ENCODE measurements at regions not wholly inside any gene's neighbourhood (a gene's known extent, or its start where the extent isn't known, plus 50 kb on each side); places are given as distances from the start of the nearest gene placed in this dataset.

DNA sequence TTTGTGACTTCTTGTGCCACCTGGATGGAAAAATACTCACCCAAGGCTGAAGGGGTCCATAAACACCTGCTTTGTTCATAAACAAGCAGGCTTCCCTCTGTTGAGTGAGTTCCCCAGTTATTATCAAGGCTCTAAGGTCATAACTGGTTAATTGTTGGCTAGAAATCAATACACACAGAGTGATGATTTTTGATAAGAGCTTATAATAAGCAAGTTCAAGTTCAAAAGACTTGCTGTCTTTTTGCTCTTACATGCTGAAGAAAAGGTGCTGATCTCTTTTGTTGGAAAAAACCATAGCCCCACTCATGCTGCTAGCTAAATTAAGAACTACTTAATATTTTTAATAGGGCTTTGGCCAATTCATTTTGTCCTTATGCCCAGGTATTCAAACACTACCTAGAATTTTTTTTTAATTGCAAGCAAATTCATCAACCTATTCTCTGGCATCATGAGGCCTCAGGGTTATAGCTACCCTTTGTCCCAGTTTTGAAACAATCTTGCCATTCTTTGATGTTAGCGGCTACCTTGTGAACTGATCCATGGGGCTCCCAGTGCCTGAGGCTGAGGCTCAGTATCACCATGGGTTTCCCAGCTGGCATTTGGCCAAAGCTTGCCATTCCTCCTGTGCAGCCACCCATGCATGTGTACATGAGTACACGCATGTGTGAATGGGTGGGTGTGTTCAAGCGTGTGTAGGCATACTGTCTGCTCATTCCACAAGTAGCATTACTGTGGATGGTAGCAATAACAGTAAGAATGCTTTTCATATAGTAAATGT, 127.6 kb upstream of the LPP start (continued):
- no peak for TF ChIP-seq EZH2 (IDR thresholded peaks at IDR 0.05)

DNA sequence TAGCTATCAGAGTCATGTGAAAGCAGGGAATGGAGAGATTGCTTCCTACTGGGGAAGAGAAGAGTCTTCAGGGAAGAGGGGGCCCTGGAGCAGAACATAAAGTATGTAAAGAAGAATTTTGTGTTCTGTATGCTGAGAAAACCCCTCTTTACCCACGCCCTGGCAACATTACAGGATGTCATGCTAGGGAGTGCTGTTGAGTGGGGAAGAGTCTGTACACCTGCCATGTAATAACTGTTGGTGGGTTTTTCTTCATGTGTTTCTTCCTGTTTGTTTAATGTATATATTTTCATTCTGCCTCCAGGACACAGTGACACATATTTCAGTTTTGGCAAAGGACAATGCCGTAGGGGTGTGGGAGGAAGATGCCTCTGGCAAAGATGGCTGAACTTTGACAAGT, 122.8 kb upstream of the LPP start:
- no peak for ATAC-seq
- POLR2A ChIA-PET = no interaction called here
- H3K4me3 ChIP-seq (replicated peaks in 1 of 2; ENCODE audit: low read depth in 1 of 2, low read length in 2 of 2) = no peak overlapping the region
- H3K27me3 ChIP-seq (ENCODE audit: insufficient read depth, low read length) = no peaks in the 10 kb centered on the region
- H3K79me2 ChIP-seq (ENCODE audit: insufficient read depth, low read length) = no peaks in the 10 kb centered on the region
- peaks cover 3% of the 10 kb centered on the region; the same call in 1 of the 2 replicates for H3K9me2 ChIP-seq (ENCODE audit: insufficient read depth)
- H3K9me3 ChIP-seq (ENCODE audit: control insufficient read depth in 1 of 2, insufficient read depth in 1 of 2, low read depth in 1 of 2, low read length in 2 of 2) = no peaks in the 10 kb centered on the region
- no peak overlapping the region for H3K9ac ChIP-seq (ENCODE audit: low read length)
- CTCF ChIA-PET = no interaction called here
- no peak overlapping the region for H3K27ac ChIP-seq (ENCODE audit: low read depth, low read length)
- DNase-seq (ENCODE audit: low read depth, low spot score) = no peak
- RAD21 ChIA-PET (ENCODE audit: low non-redundant PET in 1 of 2, low total read pairs in 2 of 2, uncharacterized antibody in 2 of 2, unreplicated experiment in 2 of 2) = no interaction called here
- H3K4me1 ChIP-seq (ENCODE audit: control insufficient read depth in 1 of 2, insufficient read depth in 2 of 2, low read length in 2 of 2) = no peaks in the 10 kb centered on the region
- intact Hi-C loops (cut with micrococcal nuclease) = loop anchor here (10.0 kb wide), 1 partner anchor 286 kb away; the partner anchor contains the start of gene BCL6
- no peak for TF ChIP-seq ZNF274 (IDR thresholded peaks at IDR 0.05; ENCODE audit: low read depth, low read length)
- no peak for TF ChIP-seq SIN3A (IDR thresholded peaks at IDR 0.05; ENCODE audit: low read depth)
- no peak for TF ChIP-seq CEBPB (IDR thresholded peaks at IDR 0.05; ENCODE audit: low read depth)
- no peak for TF ChIP-seq JUND (IDR thresholded peaks at IDR 0.05)
- TF ChIP-seq CTCF (IDR thresholded peaks at IDR 0.05 in 2 of 3, conservative IDR thresholded peaks at IDR 0.05 in 1 of 3; ENCODE audit: borderline replicate concordance in 1 of 3, insufficient read depth in 1 of 3, low read depth in 2 of 3, low read length in 2 of 3) = no peak
- no peak for TF ChIP-seq EGR1 (IDR thresholded peaks at IDR 0.05; ENCODE audit: low read depth)
- no peak overlapping the region for H3K4me2 ChIP-seq (ENCODE audit: low read length)
- H4K20me1 ChIP-seq (ENCODE audit: insufficient read depth) = no peaks in the 10 kb centered on the region
- H3K36me3 ChIP-seq (ENCODE audit: control insufficient read depth in 1 of 2, insufficient read depth in 2 of 2, low read length in 2 of 2) = no peaks in the 10 kb centered on the region
- BruUV-seq (replicated peaks) = no TSS peak
- H2AFZ ChIP-seq (ENCODE audit: low read depth, low read length, poor library complexity, severe bottlenecking) = no peak overlapping the region

Data from HCT116 (cell line).